Tibial artery (tissue), 4 donors: ENCODE measurements at regions not wholly inside any gene's neighbourhood (a gene's known extent, or its start where the extent isn't known, plus 50 kb on each side); places are given as distances from the start of the nearest gene placed in this dataset.

Source experiments
- DNase-seq, 2 donors: peaks; one replicate each; pipeline ENCODE4 v3.0.0-alpha.2; 2019
- H3K27ac ChIP-seq, 2 donors: fragments of 200-600 bp; sonication (generic) in 1 of 2; 1 replicate in 1 of 2; 2 replicates in 1 of 2; pipeline ENCODE4 v1.5.1; 2018 to 2019; ENCODE audit warnings: mild to moderate bottlenecking in 1 of 2
- H3K27me3 ChIP-seq, 2 donors: fragments of 200-600 bp; sonication (generic) in 1 of 2; one replicate each; pipeline versions ENCODE4 v1.5.1 to v1.6.0; 2016 to 2019
- H3K36me3 ChIP-seq, 3 donors: fragments of 200-600 bp; sonication (generic) in 2 of 3; one replicate each; pipeline ENCODE4 v1.5.1; 2016 to 2019; ENCODE audit warnings: mild to moderate bottlenecking in 2 of 3
- H3K4me1 ChIP-seq, 4 donors: fragments of 200-600 bp; sonication (generic) in 2 of 4; 1 replicate in 3 of 4; 2 replicates in 1 of 4; pipeline ENCODE4 v1.5.1; 2016 to 2019
- H3K4me3 ChIP-seq, 2 donors: fragments of 200-600 bp; sonication (generic) in 1 of 2; 1 replicate in 1 of 2; 2 replicates in 1 of 2; pipeline ENCODE4 v1.5.1; 2018 to 2019; ENCODE audit warnings: mild to moderate bottlenecking in 2 of 2
- H3K9me3 ChIP-seq, 3 donors: fragments of 200-600 bp; sonication (generic) in 1 of 3; one replicate each; pipeline ENCODE4 v1.5.1; 2016 to 2019
- CTCF ChIP-seq, 2 experiments: fragments of 200-600 bp in 1 of 2; fragments of 450-650 bp in 1 of 2; IDR thresholded peaks; one replicate each; pipeline ENCODE4 v1.5.1; 2017 to 2019; ENCODE audit warnings: antibody characterized with exemption in 2 of 2, mild to moderate bottlenecking in 1 of 2, moderate library complexity in 1 of 2
- intact Hi-C: fragments of 100-400 bp; cut with DNase I; formaldehyde crosslinking; loops from one replicate; pipeline ENCODE4 v1.15.0; 2023; ENCODE audit warnings: low total_unique reads

- intact Hi-C loops, result no loop called here
- no peaks in the 10 kb centered on the region for H3K27me3 ChIP-seq
- no peak overlapping the region for H3K4me3 ChIP-seq
These were observed 226.7 kb downstream of the TEX29 start for GRCh38 chr13:111546921-111547675.

GRCh38 chr13:111547726-111548273, 227.4 kb downstream of the TEX29 start:
- Histone ChIP-seq H3K27me3 (no peaks in the 10 kb centered on the region), H3K36me3 (no peaks in the 10 kb centered on the region), H3K27ac (no peak overlapping the region), H3K4me1 (no peaks in the 10 kb centered on the region), H3K4me3 (no peak overlapping the region), H3K9me3 (peaks cover 0 to 12% (median 0%) of the 10 kb centered on the region in 3 donors)
- intact Hi-C loops, result no loop called here
- no peak for TF ChIP-seq CTCF (IDR thresholded peaks at IDR 0.05)
- DNase-seq, result no peak

More at GRCh38 chr13:111546921-111547675, 226.7 kb downstream of the TEX29 start:
- Histone ChIP-seq H3K36me3 (no peaks in the 10 kb centered on the region), H3K27ac (no peak overlapping the region), H3K9me3 (peaks cover 0 to 12% (median 0%) of the 10 kb centered on the region in 3 donors), H3K4me1 (no peaks in the 10 kb centered on the region)
- TF ChIP-seq CTCF (IDR thresholded peaks at IDR 0.05), result no peak
- DNase-seq, result no peak

GRCh38 chr13:111548301-111548700, 227.9 kb downstream of the TEX29 start:
- Histone ChIP-seq H3K4me1 (no peaks in the 10 kb centered on the region), H3K27ac (no peak overlapping the region), H3K9me3 (peaks cover 0 to 12% (median 0%) of the 10 kb centered on the region in 3 donors), H3K36me3 (no peaks in the 10 kb centered on the region), H3K27me3 (no peaks in the 10 kb centered on the region), H3K4me3 (no peak overlapping the region)
- intact Hi-C loops, result no loop called here
- no peak for TF ChIP-seq CTCF (IDR thresholded peaks at IDR 0.05)
- DNase-seq, result no peak

GRCh38 chr13:111548805-111549204, 228.4 kb downstream of the TEX29 start:
- DNase-seq, result no peak
- H3K36me3 ChIP-seq, result no peaks in the 10 kb centered on the region
- H3K27ac ChIP-seq, result no peak overlapping the region
- peaks cover 0 to 12% (median 0%) of the 10 kb centered on the region in 3 donors for H3K9me3 ChIP-seq
- H3K27me3 ChIP-seq, result no peaks in the 10 kb centered on the region
- H3K4me3 ChIP-seq, result no peak overlapping the region
- no peaks in the 10 kb centered on the region for H3K4me1 ChIP-seq
- no peak for TF ChIP-seq CTCF (IDR thresholded peaks at IDR 0.05)
- intact Hi-C loops, result no loop called here

- TF ChIP-seq CTCF (IDR thresholded peaks at IDR 0.05), result no peak
- Histone ChIP-seq H3K4me3 (no peak overlapping the region), H3K27ac (no peak overlapping the region), H3K9me3 (peaks cover 0 to 12% (median 0%) of the 10 kb centered on the region in 3 donors), H3K36me3 (no peaks in the 10 kb centered on the region), H3K27me3 (no peaks in the 10 kb centered on the region), H3K4me1 (no peaks in the 10 kb centered on the region)
- intact Hi-C loops, result no loop called here
- DNase-seq, result no peak
These were observed 229.0 kb downstream of the TEX29 start for GRCh38 chr13:111549464-111549863.
